ENCODE measurements at regions not wholly inside any gene's neighbourhood (a gene's known extent, or its start where the extent isn't known, plus 50 kb on each side); places are given as distances from the start of the nearest gene placed in this dataset.

DNA sequence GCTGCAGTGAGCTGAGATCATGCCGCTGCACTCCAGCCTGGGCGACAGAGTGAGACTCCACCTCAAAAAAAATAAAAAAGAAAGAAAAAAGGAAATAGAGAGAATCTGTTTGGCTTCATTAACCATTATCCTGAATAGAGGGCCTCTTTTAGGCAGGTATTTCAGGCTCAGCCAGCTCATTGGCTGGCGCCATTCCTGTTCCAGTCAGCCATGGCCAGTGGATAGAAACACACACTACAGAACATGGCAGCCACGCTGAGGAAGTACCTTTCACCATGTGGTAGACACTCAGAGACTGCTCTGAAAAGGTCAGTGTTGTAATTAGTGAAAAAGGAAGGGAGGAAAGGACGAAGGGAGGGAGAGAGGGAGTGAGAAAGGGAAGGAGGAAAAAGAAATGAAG, 340.0 kb upstream of the ACTBL2 start:
- H3K4me3 ChIP-seq, result no peak overlapping the region
- no peak for DNase-seq
- no peak for ATAC-seq
- no peaks in the 10 kb centered on the region for H3K36me3 ChIP-seq
- in situ Hi-C loops (cut with MboI; ENCODE audit: low sequenced_read_pairs in 4 of 4), result no loop called here
- no peaks in the 10 kb centered on the region for H3K27me3 ChIP-seq
- TF ChIP-seq, protein P1, sequence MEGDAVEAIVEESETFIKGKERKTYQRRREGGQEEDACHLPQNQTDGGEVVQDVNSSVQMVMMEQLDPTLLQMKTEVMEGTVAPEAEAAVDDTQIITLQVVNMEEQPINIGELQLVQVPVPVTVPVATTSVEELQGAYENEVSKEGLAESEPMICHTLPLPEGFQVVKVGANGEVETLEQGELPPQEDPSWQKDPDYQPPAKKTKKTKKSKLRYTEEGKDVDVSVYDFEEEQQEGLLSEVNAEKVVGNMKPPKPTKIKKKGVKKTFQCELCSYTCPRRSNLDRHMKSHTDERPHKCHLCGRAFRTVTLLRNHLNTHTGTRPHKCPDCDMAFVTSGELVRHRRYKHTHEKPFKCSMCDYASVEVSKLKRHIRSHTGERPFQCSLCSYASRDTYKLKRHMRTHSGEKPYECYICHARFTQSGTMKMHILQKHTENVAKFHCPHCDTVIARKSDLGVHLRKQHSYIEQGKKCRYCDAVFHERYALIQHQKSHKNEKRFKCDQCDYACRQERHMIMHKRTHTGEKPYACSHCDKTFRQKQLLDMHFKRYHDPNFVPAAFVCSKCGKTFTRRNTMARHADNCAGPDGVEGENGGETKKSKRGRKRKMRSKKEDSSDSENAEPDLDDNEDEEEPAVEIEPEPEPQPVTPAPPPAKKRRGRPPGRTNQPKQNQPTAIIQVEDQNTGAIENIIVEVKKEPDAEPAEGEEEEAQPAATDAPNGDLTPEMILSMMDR (IDR thresholded peaks at IDR 0.05 in 4 of 5, conservative IDR thresholded peaks at IDR 0.05 in 1 of 5), result no peak
- TF ChIP-seq POLR2A (IDR thresholded peaks at IDR 0.05), result no peak
- H3K27ac ChIP-seq, result no peak overlapping the region
- intact Hi-C loops (cut with DNase I; ENCODE audit: low total_unique reads), result no loop called here
- H3K9me3 ChIP-seq, result no peaks in the 10 kb centered on the region
- H3K4me1 ChIP-seq, result no peaks in the 10 kb centered on the region

DNA sequence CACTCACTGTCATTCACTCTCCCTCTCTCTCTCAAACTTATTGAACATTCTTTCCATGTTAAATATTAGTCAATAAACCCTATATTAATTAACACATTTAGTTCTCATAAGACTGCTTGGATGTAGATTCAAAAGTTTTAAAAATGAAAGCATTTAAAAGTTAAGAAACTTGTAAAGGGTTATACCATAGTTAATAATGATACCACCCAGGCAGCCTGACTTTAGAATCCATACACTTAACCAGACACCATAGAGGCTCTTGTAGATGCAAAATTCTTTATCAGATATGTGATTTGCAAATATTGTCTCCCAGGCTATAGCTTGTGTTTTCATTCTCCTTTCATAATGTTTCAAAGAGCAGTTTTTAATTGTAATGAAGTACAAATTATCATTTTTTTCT, 335.8 kb upstream of the ACTBL2 start:
- intact Hi-C loops (cut with DNase I; ENCODE audit: low total_unique reads), result no loop called here

DNA sequence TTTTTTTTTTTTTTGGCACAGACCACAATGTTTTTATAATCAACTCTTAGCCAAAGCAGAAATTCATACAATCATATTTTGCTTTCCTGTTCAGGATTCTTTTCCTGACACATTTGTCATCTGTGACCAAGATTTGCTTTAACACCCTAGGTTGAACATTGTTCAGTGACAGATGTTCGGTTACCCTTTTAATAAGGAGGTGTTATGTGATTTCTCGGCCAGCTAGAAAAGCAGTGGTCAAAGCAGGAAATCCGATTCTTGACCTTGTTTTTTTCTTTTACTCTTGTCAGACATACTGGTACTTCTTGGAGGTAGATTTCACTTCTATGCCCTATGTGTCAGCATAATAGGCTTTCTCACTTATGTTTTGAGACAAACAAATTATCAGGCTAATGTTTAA, 335.3 kb upstream of the ACTBL2 start:
- Histone ChIP-seq H3K4me1 (peaks cover 0 to 7% of the 10 kb centered on the region in 2 donors), H3K27me3 (no peaks in the 10 kb centered on the region), H3K36me3 (no peaks in the 10 kb centered on the region), H3K4me3 (no peak overlapping the region), H3K27ac (no peak overlapping the region), H3K9me3 (no peaks in the 10 kb centered on the region)
- ATAC-seq (no peak), DNase-seq (no peak)
- in situ Hi-C loops (cut with MboI; ENCODE audit: low sequenced_read_pairs in 4 of 4), result no loop called here
- intact Hi-C loops (cut with DNase I; ENCODE audit: low total_unique reads), result no loop called here
- no peak for TF ChIP-seq POLR2A (IDR thresholded peaks at IDR 0.05)
- TF ChIP-seq, protein P1 (IDR thresholded peaks at IDR 0.05 in 4 of 5, conservative IDR thresholded peaks at IDR 0.05 in 1 of 5), result no peak

More for the DNA sequence above, 335.8 kb upstream of the ACTBL2 start:
- DNase-seq, result no peak
- Histone ChIP-seq H3K36me3 (no peaks in the 10 kb centered on the region), H3K9me3 (no peaks in the 10 kb centered on the region), H3K27ac (no peak overlapping the region), H3K27me3 (no peaks in the 10 kb centered on the region), H3K4me1 (peaks cover 0 to 7% of the 10 kb centered on the region in 2 donors), H3K4me3 (no peak overlapping the region)
- ATAC-seq, result no peak
- in situ Hi-C loops (cut with MboI; ENCODE audit: low sequenced_read_pairs in 4 of 4), result no loop called here
- TF ChIP-seq, protein P1 (IDR thresholded peaks at IDR 0.05 in 4 of 5, conservative IDR thresholded peaks at IDR 0.05 in 1 of 5), result no peak
- TF ChIP-seq POLR2A (IDR thresholded peaks at IDR 0.05), result no peak

DNA sequence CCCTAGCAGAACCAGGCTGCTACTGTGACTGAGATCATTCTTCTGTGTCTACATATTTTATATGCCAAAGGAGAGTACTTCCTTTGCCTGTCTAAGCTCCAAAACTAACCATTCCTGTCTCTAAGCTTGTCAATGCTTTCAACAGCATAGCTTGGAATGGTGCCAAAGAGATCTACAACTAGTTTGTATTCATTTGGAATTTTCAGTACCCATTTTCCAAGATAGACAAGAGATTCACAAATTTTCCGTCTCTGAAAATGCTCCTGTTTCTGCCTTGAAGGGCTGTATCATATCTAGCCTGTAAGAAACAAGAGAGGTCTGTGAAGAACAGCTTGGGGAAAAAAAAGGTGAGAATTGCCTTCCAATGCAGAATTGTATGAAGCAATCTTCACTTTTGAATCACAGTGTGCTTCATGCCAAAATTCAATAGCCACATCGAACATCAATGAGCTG, 334.4 kb upstream of the ACTBL2 start:
- no peaks in the 10 kb centered on the region for H3K27me3 ChIP-seq
- DNase-seq, result no peak
- intact Hi-C loops (cut with DNase I; ENCODE audit: low total_unique reads) (no loop called here), in situ Hi-C loops (cut with MboI; ENCODE audit: low sequenced_read_pairs in 4 of 4) (no loop called here)
- no peak overlapping the region for H3K27ac ChIP-seq
- no peak for TF ChIP-seq POLR2A (IDR thresholded peaks at IDR 0.05)
- TF ChIP-seq, protein P1 (IDR thresholded peaks at IDR 0.05 in 4 of 5, conservative IDR thresholded peaks at IDR 0.05 in 1 of 5), result no peak
- H3K36me3 ChIP-seq, result no peaks in the 10 kb centered on the region
- H3K4me3 ChIP-seq, result no peak overlapping the region
- H3K4me1 ChIP-seq, result peaks cover 0 to 7% of the 10 kb centered on the region in 2 donors
- H3K9me3 ChIP-seq, result no peaks in the 10 kb centered on the region
- ATAC-seq, result no peak

DNA sequence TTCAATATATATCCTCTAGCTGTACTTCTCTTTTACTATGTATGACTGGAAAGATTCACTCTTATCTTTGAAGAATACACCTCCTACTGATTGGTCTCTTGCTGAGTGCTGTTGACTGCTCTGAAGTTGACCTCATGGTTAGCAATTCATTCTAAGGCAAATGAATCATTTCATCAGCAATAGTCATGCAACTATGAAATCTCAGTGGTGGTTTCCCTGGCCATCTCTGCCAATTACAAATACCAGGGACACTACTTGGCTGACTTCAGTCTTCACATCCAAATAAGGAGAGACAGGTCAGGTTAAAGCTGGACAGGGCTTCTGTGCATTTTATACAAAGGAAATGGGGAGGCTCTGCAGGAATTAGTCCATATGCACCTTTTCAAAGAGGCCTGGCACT, 333.5 kb upstream of the ACTBL2 start:
- TF ChIP-seq, protein P1 (IDR thresholded peaks at IDR 0.05 in 4 of 5, conservative IDR thresholded peaks at IDR 0.05 in 1 of 5), result no peak
- no peak for TF ChIP-seq POLR2A (IDR thresholded peaks at IDR 0.05)
- in situ Hi-C loops (cut with MboI; ENCODE audit: low sequenced_read_pairs in 4 of 4), result no loop called here
- intact Hi-C loops (cut with DNase I; ENCODE audit: low total_unique reads), result no loop called here
- H3K27me3 ChIP-seq, result no peaks in the 10 kb centered on the region
- H3K4me3 ChIP-seq, result no peak overlapping the region
- peak in 1 of 2 donors; percentile 69 for ATAC-seq
- H3K27ac ChIP-seq, result no peak overlapping the region
- peaks cover 0 to 7% of the 10 kb centered on the region in 2 donors for H3K4me1 ChIP-seq
- no peak for DNase-seq
- H3K36me3 ChIP-seq, result no peaks in the 10 kb centered on the region
- H3K9me3 ChIP-seq, result no peaks in the 10 kb centered on the region
